ENCODE measurements at regions not wholly inside any gene's neighbourhood (a gene's known extent, or its start where the extent isn't known, plus 50 kb on each side); places are given as distances from the start of the nearest gene placed in this dataset.

DNA sequence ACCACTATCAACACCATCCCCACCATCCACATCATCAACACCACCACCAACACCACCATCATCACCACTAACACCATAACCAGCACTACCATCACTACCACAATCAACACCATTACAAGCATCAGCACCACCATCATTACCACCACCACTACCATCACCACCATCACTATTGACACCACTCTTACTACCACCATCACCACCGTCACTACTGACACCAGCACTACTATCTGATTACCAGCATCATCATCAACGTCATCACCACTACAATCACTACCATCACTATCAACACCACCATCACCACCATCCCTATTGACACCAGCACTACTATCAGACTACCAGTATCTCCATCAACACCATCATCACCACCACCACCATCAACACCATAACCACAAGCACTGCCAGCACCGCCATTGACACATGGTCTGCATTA lies 106.1 kb upstream of the RUNX3 start:
- no peak for DNase-seq (ENCODE audit: low read depth, low spot score)

DNA sequence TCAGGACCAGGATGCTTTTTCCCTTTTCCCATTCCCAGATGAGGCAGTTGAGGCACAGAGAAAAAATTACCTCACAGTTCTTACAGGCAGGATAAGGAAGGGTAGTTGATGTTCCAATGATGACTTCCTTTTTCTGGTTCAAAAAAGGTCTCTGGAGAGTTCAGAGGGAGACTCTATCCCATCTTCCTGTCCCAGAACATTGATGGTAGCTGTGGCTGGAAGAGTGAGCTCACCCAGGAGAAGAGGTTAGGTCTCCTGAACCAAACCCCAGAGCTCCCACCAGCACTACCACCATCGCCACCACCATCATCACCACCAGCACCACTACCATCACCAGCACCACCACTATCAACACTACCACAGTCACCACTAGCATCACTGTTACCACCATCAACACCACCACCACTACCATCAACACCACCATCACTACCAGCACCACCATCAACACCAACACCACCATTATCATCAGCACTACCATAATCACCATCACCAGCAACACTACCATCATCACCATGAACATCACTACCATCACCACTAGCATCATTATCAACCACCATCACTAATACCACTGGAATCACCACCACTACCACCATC lies 105.5 kb upstream of the RUNX3 start:
- no peak for DNase-seq (ENCODE audit: low read depth, low spot score)

DNA sequence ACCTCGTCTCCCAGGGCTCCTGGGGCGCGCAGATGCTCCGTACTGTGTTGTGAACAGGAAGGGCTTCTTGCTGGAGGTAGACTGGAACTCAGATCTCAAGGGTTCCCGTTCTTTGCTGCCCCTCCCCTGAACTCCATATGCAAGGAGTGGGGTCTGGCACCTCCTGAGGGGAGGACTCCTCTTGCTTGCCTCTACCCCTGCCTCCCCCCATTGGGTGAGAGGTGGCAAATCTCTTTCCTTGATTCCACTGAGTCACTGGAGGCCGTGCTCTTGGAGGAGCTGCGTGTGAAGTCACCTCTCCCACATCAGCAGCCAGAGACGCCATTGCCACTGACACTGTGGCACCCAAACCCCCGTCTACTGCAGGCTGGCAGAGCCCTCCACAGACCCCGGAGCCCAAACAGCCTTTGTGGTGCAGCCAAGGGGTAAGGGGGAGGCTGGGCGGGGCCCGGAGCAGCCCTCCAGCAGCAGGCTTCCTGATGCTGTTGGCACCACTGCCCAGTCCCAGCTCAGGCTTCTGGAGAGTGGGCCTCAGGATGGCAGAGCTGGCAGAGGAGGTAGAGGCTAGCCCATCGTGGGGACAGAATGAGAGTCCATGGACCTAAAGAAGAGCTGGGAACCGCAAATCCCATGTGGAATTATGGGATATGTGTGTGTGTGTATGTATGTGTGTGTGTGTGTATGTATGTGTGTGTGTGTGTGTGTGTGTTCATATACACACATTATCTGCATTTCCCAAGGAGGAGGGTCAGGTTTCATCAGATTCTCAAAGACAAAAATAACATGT lies 104.9 kb upstream of the RUNX3 start:
- DNase-seq (ENCODE audit: low read depth, low spot score): no peak

DNA sequence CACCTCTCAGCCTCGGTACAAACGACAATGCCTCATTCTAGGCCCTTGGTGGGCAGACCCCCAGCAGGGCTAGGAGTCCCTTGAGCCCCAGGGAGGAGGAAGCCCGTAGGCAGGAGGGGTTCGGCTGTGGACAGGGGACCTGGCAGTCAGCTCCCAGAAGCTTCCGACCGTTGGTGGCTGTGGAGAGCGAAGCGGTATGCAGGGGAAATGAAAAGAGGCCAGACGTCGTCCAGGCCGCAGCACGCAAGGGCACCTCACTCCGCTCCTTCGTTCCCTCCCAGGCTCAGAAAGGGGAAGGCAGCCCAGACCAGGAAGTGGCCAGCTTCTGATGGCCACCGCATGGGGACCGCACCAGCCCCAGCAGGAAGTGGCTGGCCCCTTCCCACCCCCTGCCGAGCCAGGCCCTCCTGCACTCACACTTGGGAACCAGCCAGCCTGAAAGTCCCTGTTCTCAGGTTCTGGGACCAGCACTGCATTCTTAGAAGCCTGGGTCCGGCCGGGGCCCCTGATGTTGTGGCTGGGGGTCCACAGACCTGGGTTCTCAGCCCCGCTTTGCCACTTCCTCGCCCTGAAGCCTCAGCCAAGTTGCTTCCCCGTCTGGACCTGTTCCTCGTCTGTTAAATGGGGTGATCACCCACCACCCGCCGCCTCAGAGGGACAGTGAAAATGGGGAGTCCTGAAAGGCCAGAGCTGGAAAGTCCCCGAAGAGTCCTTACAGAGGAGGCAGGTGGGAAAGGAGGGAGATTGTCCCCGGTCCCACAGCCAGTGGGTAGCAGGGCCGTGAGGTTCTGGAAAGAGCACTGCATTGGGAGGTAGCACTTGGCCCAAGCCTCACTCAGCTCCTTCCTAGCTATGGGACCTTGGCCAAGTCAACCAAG lies 104.0 kb upstream of the RUNX3 start:
- no peak for DNase-seq (ENCODE audit: low read depth, low spot score)

DNA sequence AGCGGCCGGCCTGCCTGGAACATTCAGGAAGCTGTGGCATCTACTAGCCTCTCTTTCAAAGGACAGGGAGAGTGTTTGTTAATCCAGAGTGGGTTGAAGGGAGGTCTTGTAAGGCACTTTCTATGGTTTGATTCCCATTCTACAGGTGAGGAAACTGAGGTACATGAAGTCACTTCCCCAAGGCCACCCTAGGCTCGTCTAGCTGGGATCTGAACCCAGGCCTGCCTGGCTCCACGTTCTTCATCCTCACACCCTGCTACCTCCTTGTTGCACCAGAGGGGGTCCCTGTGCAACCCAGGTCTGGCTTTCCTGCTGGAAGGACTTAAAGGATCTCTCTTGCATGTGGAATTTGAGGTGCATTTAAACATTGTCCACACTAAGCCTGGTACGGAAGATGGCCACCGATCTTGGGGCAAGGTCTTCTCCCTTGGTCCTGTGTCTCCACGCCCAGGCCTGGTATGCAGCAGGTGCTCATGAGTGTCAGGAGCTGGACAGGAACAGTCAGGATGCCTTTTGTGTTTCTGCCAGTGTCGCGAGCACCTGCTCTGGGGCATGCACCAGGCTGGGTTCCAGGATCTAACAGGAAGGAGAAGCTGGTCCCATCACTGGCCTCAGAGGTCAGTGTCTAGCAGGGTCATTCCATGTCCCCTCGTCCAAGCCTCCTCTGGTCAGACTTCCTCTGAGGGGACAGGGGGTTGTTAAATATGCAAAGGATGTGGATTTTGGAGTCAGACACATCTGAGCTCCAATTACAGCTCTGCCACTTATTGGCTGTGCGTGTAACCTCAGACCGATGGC lies 103.2 kb upstream of the RUNX3 start:
- DNase-seq (ENCODE audit: low read depth, low spot score): no peak

DNA sequence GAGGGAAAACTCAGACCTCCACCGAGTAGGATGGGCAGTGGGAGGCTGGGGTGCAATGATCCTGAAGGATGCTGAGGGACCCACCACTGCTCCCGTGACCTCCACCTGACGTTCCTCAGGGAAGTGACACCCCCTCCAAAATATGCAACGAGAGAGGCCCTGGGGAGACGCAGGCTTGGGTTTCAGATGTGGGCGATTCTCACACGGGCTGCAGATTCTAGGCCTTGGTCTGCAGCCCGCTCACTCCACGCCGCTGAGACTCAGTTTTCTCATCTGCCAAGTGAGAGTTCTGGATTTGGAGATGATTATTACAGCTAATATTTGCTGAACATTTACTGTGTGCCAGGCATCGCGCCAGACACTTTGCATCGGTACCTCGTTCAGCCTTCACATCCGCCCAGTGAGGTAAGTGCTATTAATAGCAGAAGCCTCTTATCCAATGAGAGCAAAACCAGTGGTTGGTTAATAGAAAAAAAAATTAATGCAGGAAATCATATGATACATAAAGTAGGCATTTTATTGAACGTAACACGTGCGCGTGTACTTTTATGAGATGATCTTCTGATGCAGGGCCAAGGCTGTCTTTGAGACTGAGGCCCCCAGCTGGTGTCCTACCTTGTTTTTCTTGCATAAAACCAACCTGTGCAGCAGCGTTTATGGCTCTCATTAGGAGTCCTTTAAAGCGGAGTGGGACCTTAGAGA lies 102.0 kb upstream of the RUNX3 start:
- peak; percentile 57 for DNase-seq (ENCODE audit: low read depth, low spot score)

DNA sequence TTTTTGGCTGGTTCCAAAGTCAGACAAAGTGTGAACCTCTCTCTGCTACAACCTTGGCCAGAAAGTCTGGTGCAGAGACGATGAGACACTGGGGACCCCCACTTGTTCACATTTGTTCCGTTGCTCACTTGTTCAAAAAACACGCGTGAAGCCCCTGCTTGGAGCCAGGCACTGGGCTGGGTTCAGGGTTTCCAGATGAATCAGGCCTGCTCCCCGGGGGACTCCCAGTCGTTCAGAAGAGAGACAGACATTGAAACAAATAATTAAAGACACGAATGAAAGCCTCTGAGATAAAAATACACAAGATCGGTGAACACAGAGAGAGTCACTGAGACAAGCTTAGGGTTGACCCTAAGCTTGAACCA lies 101.5 kb upstream of the RUNX3 start:
- peak; percentile 28 for DNase-seq (ENCODE audit: low read depth, low spot score)

DNA sequence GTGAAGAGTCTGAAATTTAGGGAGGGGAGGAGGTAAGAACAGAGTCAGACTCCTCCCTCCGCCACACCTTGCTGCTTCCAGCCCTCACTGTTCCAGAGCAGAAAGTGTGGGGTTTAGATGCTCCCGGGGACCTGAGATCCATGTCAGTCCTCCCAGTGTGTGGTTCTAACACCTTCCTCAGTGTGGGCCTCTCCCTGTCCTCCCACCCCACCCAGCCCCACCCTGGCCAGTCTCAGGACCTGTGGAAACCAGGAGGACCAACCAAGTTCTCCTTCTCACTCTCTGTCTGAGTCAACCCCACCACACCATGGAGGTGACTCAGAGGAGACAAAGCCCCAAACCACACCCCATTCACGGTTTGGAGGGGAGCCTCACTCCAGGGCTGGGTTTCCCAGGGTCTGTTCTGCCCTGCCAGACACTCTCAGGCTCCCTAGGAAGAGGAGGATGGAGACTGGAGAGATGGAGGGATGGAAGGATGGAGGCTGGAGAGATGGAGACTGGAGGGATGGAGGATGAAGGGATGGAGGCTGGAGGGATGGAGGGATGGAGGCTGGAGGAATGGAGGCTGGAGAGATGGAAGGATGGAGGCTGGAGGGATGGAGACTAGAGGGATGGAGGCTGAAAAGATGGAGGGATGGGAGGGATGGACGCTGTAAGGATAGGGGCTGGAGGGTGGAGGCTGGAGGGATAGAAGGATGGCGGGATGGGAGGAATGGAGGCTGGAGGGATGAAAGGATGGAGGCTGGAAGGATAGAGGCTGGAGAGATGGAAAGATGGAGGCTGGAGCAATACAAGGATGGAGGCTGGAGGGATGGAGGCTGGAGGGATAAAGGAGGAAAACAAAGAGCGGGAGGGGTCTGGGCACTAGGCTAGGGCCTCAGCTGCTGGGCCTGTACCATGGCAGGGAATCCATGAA lies 100.9 kb upstream of the RUNX3 start:
- peak; percentile 54 for DNase-seq (ENCODE audit: low read depth, low spot score)

DNA sequence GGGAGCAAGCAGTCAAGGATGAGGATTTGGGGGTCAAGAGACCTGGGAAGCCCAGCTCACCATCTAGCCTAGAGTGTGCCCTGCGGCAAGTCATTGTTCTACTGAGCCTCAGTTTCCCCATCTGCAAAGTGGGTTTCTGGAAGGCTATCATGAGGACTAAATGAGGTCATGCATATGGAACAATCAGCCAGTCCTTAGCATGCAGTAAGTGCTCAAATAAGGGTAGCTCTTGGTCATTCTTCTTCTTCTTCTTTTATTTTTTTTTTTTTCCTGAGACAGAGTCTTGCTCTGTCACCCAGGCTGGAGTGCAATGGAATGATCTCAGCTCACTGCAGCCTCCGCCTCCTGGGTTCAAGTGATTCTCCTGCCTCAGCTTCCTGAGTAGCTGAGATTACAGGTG lies 99.9 kb upstream of the RUNX3 start:
- DNase-seq (ENCODE audit: low read depth, low spot score): no peak

DNA sequence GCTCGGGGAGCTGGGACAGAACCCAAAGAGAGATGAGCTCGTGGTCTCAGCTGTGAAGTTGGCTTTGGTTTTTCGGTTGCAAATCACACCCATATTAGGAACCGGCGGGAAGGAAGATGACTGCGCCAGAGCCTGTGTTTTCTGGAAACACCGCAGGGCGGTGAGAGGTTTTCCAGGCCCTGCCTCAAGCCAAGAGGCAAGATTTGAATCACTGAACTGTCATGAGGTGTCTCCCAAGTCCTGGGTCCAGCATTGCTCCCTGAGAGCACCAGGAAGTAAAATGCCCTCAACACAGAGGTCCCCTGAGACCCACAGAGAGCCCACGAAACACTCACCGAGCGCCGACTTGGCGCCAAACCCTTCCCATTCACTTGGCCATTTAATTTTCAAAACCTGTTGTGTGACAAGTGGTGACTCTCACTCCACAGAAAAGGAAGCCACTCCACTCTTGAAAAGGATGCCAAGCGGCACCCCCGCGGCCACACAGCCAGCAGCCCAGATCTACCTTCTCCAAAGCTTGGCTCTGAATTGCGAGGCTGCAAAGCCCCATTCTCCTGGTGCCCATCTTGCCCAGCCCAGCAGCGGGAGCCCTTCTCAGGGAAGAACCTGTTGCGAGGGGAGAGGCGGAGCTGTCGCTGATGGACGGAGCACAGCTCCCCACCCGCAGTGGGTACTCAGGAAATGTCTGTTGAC lies 99.0 kb upstream of the RUNX3 start:
- no peak for DNase-seq (ENCODE audit: low read depth, low spot score)

DNA sequence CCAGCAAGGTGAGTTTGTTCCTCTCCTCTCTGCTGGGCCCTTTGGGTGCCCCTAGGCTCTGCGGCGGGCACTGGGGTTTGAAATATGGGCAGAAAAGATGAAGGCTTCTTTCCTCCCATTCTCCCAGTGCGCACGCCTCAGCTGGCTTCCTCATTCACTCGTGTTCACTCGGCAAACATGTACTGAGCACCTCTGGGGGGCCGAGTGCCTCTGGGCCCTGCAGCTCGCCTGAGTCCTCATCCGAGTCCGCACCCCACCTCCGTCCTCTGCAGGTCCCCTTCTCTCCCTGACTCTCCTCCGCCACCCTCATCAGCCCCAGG lies 98.5 kb upstream of the RUNX3 start:
- no peak for DNase-seq (ENCODE audit: low read depth, low spot score)

DNA sequence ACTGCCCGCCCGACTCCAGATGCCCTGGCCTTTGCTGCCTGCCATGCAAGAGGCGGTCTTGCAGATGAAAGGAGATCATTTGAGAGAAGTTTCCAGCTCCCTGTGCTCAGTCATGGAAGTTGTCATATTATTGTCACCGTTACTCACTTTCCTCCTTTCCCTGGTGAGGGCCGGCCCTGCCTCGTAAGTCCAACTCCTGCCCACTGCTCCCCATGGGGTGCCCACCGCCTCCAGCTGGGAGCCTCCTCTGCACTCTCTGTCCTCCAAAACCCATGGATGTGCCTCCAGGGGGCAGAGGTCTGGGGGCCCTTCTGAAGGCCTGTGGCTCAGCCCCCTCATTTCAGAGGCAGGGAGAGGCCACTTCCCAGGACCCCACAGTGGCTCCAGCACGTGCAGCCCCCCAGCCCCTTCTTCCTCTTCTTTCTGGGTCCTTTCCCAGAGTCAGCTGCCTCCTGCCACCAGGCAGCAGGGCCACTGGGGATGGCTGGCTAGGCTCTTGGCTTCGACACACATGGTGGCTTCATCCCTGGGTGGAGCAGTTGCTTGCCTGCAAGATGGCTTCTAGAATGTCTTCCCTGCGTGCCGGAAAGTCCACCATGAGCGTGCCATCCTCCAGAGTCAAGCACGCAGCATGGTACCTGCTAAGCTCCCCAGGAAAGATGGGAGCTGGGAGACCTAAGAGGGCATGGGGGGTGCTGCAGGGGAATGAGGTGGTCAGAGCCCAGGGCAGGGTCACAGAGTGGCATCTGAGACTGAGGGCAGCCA lies 97.9 kb upstream of the RUNX3 start:
- no peak for DNase-seq (ENCODE audit: low read depth, low spot score)

DNA sequence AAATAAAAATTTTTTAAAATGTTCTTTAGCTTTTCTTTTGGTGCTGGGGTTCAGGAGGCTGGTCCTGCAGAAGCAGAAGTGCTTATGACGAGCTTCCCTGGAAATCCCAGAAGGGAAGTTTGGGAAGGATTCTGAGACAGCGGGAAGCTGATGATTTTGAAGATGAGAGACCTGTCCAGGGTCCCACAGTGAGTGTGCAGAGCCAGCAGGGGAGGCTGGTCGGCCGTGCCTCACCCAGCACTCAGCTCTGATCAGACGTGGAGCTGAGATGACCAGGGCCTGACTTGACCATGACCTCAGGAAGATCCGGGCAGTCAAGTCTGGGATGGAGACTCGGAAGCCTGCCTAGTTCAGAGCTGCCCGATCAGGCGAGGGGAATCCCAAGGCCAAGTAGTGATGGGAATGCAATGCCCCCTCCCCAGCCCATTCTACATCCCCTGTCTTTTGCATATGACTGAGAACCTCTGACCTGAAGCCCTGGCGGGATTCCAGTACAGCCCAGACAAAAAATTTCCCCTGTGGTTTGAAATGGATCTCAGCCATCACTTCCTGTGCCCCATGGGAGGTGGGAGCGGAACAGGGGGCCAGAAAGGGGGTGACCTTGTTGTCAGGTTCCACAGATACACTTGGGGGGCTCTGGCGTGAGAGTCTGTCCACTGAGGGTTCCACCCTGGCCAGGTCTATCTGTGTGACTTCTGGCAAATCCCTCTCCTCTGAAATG lies 96.8 kb upstream of the RUNX3 start:
- DNase-seq (ENCODE audit: low read depth, low spot score): no peak

DNA sequence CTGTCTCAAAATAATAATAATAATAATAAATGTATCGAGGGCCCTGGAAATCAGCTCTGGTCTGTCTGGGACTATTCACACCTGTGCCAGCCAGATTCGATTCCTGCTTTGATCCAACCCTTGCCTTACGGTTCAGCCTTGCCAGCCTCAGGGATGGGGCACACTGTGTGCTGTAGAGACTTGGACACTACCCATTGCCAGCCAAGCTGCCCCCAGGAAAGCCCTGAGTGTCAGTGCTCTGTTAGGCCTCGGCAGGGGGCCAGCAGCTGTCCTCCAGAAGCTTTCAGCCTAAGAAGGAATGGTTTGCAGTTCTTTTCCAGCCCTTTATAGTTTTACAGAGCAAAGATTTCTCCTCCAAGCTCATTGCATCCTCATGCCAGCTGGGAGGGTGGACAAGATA lies 96.2 kb upstream of the RUNX3 start:
- DNase-seq (ENCODE audit: low read depth, low spot score): no peak

DNA sequence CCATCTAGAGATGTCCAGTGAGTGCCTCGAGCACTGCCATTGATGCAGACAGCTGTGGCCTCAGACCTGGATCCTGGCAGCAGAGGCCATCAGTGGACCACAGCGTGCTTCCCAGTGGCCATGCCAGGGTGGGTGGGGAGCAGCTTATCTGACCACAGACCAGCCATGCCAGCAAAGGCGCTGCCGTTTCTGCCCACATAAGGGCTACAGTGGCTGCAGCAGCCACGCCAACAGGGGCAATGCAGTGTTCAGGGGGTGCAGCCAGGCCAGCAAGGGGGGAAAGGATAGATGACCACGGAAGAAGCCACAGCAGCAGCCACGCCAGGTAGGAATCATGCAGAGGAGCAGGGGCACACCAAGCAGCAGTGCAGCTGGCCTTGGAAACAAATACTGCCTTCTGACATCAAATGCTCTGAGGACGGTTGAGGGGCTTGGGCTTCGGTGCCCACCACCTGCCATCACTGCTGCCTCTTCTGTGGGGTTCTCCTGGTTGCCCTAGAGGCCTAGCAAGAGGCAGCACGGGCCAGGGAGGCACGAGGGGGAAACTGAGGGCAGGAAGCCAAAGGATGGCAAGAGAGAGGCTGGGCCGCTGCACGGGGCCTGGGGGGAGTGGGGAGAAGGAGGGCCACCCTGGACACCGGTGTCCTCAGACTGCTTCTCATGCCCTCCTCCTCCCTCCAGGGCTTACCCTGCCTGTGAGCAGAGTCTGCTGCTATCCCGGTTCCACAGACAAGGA lies 94.7 kb upstream of the RUNX3 start:
- DNase-seq (ENCODE audit: low read depth, low spot score): no peak

DNA sequence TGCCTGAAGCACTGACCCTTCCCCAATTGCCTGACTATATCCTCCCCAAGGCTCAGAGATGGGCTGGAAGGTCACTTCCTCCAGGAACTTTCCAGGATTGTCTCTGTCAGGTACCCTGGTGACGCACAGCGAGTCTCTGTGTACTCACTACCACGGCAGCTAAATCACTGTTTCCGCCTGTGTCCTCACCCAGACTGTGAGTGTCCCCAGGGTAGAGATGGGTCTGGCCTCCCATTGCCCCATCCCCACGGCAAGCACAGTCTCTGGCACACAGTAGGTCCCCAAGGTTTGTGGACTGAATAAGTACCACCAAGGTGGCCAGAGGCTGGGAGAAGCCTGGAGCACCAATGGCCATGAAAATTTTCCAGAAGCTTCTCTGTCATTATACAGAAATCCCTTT lies 93.8 kb upstream of the RUNX3 start:
- no peak for DNase-seq (ENCODE audit: low read depth, low spot score)

DNA sequence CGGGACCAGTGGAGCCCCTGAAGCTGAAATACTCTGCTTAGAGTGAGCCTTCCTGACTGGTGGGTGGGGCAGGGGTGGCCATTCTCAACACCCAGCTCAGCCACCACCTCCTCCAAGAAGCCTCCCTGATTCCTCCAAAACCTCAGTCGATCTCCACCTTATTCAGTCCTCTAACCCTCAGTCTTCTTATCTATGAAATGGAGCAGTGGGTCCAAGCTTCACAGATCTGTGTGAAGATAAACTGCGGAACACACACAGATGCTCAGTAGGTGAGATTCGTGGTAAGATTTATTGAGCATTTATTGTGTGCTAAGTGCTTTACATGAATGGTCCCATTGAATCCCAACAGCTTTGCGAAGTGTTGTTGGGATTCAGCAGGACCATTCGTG lies 93.1 kb upstream of the RUNX3 start:
- no peak for DNase-seq (ENCODE audit: low read depth, low spot score)
